ENCODE measurements at regions not wholly inside any gene's neighbourhood (a gene's known extent, or its start where the extent isn't known, plus 50 kb on each side); places are given as distances from the start of the nearest gene placed in this dataset.

DNA sequence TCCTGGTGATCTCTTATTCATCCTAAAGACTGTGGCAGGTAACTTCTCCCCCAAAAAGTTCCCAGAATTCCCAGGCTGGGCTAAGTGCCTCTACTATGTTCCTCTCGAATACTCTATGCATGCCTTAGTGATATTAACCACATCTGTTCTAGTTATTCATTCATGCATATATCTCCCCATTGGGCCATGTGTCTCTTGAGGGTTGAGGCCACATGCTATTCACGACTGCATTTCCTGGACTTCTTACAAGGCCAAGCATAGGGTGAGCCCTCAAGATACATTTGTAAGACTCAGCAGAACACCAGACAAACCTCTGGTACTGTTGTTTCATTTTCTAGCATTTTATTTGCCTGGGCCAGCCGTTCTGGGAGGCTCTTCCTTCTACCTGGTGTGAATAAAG is 117.0 kb downstream of the EN1 start:
- DNase-seq (ENCODE audit: low read depth in 1 of 2, low spot score in 1 of 2), result no peak
- H3K36me3 ChIP-seq, result no peaks in the 10 kb centered on the region
- H3K4me3 ChIP-seq, result no peak overlapping the region
- no peaks in the 10 kb centered on the region for H3K27me3 ChIP-seq
- TF ChIP-seq, protein P1, sequence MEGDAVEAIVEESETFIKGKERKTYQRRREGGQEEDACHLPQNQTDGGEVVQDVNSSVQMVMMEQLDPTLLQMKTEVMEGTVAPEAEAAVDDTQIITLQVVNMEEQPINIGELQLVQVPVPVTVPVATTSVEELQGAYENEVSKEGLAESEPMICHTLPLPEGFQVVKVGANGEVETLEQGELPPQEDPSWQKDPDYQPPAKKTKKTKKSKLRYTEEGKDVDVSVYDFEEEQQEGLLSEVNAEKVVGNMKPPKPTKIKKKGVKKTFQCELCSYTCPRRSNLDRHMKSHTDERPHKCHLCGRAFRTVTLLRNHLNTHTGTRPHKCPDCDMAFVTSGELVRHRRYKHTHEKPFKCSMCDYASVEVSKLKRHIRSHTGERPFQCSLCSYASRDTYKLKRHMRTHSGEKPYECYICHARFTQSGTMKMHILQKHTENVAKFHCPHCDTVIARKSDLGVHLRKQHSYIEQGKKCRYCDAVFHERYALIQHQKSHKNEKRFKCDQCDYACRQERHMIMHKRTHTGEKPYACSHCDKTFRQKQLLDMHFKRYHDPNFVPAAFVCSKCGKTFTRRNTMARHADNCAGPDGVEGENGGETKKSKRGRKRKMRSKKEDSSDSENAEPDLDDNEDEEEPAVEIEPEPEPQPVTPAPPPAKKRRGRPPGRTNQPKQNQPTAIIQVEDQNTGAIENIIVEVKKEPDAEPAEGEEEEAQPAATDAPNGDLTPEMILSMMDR (IDR thresholded peaks at IDR 0.05; ENCODE audit: low read depth, low read length), result no peak
- no peak overlapping the region for H3K27ac ChIP-seq
- no peaks in the 10 kb centered on the region for H3K4me1 ChIP-seq (ENCODE audit: low read depth)
- H3K9me3 ChIP-seq (ENCODE audit: low read depth), result no peaks in the 10 kb centered on the region

DNA sequence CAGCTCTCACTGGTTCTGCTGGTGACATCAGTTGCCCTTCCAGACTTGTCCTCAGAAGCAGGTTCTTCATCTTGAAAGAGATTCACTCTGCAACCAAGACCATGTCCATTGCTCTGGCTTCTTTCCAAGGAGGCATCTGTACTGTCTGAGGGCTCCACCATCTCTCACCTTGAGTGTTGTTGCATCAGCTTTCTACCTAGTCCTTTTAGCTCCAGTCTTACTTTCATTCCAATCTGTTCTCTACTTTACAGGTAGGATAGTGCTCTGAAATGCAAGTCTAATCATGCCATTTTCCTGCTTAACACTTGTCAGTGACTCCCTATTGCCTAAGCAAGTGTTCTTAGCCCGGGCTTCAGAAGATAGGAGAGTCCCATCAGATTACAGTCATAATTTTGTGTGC is 117.7 kb downstream of the EN1 start:
- H3K27me3 ChIP-seq, result no peaks in the 10 kb centered on the region
- H3K9me3 ChIP-seq (ENCODE audit: low read depth), result no peaks in the 10 kb centered on the region
- TF ChIP-seq, protein P1 (IDR thresholded peaks at IDR 0.05; ENCODE audit: low read depth, low read length), result no peak
- no peak for DNase-seq (ENCODE audit: low read depth in 1 of 2, low spot score in 1 of 2)
- no peaks in the 10 kb centered on the region for H3K36me3 ChIP-seq
- no peaks in the 10 kb centered on the region for H3K4me1 ChIP-seq (ENCODE audit: low read depth)
- no peak overlapping the region for H3K27ac ChIP-seq
- no peak overlapping the region for H3K4me3 ChIP-seq

DNA sequence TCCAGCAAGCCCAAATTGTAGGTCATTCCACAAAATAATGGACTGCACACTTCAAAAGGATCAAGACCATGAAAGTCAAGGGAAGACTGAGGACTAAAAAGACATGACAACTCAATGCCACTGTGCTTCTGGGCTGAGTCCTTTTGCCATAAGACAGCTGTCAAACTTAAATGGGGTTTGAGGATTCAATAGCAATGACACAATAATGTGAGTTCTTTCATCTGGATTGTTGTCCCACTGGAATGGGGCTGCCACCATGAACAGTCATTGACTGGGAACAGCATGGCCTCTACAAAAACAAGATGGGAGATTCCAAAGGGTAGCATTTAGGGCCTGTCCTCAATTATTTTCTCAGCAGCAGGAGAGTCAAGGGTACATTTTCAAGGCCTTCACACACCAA is 118.5 kb downstream of the EN1 start:
- no peaks in the 10 kb centered on the region for H3K27me3 ChIP-seq
- H3K36me3 ChIP-seq, result no peaks in the 10 kb centered on the region
- no peaks in the 10 kb centered on the region for H3K4me1 ChIP-seq (ENCODE audit: low read depth)
- H3K4me3 ChIP-seq, result no peak overlapping the region
- DNase-seq (ENCODE audit: low read depth in 1 of 2, low spot score in 1 of 2), result no peak
- H3K27ac ChIP-seq, result no peak overlapping the region
- H3K9me3 ChIP-seq (ENCODE audit: low read depth), result no peaks in the 10 kb centered on the region
- TF ChIP-seq, protein P1 (IDR thresholded peaks at IDR 0.05; ENCODE audit: low read depth, low read length), result no peak

DNA sequence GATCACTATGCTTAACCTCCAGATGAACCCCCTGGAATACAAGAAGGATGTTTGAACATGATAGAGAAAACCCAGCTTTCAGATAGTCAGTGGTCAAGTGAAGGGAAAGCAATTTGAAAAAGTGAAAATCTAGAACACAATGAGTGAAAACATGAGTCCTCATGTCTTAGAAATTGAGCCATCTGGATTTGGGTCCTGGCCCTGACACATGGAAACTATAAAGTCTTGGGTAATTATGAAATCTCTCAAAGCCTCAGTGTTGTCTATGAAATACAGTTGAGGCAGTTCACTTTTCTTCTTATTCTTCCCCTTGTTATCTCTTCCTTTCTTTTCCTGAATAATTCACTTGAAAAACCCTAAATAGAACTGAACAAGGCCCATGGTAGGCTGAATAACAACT is 120.6 kb downstream of the EN1 start:
- TF ChIP-seq, protein P1 (IDR thresholded peaks at IDR 0.05; ENCODE audit: low read depth, low read length), result no peak
- no peak overlapping the region for H3K27ac ChIP-seq

DNA sequence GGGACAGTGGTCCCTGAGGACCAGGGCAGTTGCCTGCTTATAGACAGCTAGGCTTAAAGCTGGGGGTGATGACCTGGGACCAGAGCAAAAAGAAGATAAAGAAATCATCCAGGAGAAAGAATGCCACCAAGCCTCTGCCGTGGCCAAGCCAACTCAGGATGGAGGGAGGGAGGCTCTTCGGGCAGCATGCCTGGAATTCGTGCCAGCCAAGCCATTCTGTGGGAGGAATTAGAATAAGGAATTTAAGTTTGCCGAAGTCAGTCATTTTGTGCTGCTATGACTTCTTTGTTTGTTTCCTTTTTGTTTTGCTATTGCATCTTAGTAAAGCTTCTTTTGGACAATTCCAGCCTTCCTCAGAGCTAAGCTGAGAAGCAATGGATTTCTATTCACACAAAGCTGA is 124.1 kb downstream of the EN1 start:
- Histone ChIP-seq H3K36me3 (no peaks in the 10 kb centered on the region), H3K4me1 (ENCODE audit: low read depth) (peaks cover 8% of the 10 kb centered on the region), H3K4me3 (no peak overlapping the region), H3K27ac (no peak overlapping the region), H3K9me3 (ENCODE audit: low read depth) (no peaks in the 10 kb centered on the region), H3K27me3 (no peaks in the 10 kb centered on the region)
- TF ChIP-seq, protein P1 (IDR thresholded peaks at IDR 0.05; ENCODE audit: low read depth, low read length), result no peak
- DNase-seq (ENCODE audit: low read depth in 1 of 2, low spot score in 1 of 2), result peak in 1 of 2 donors; percentile 48

More for the DNA sequence above, 120.6 kb downstream of the EN1 start:
- no peak overlapping the region for H3K4me3 ChIP-seq
- DNase-seq (ENCODE audit: low read depth in 1 of 2, low spot score in 1 of 2), result no peak
- no peaks in the 10 kb centered on the region for H3K9me3 ChIP-seq (ENCODE audit: low read depth)
- H3K4me1 ChIP-seq (ENCODE audit: low read depth), result no peaks in the 10 kb centered on the region
- H3K36me3 ChIP-seq, result no peaks in the 10 kb centered on the region
- H3K27me3 ChIP-seq, result no peaks in the 10 kb centered on the region

DNA sequence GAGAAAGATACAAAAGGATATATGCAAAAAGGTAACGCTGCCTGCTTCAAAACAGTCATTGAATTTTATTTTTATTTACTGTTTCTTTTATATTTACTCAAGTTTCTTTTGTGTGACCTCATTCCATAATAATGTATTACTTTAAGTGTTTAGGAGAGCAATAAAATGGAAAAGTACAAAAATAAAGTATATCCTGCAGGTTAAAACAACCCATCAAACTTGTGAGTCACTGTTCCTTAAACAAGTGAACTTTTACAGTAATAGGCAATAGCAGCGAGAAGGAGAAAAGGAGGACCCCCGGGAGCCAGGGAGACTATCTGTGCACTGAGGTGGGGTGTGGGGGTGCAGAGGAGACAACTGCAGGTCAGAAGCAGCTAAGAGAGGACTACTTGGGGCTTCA is 124.5 kb downstream of the EN1 start:
- Histone ChIP-seq H3K4me1 (ENCODE audit: low read depth) (peaks cover 8% of the 10 kb centered on the region), H3K4me3 (no peak overlapping the region), H3K27ac (no peak overlapping the region), H3K36me3 (no peaks in the 10 kb centered on the region), H3K9me3 (ENCODE audit: low read depth) (no peaks in the 10 kb centered on the region), H3K27me3 (no peaks in the 10 kb centered on the region)
- no peak for DNase-seq (ENCODE audit: low read depth in 1 of 2, low spot score in 1 of 2)
- TF ChIP-seq, protein P1 (IDR thresholded peaks at IDR 0.05; ENCODE audit: low read depth, low read length), result no peak
